ENCODE measurements at regions not wholly inside any gene's neighbourhood (a gene's known extent, or its start where the extent isn't known, plus 50 kb on each side); places are given as distances from the start of the nearest gene placed in this dataset.

DNA sequence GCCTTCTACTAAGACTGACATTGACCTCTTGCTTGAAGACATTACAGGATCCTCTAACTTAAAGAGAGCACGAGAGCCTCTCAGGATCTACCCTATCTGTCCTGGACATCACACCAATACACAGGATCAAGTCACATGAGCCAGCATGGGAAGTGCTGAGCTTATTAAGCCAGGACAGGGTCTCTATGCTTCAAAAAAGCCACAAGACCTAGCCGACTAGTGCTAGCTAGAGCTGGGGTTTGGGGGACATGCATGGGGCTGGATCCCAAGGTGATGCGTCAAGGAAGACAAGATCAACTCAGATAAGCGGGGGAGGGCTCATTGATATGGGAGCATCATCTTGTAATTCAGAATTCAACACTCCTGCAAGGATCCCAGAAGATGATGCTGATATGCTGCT is 167.2 kb upstream of the TAB2 start:
- Histone ChIP-seq H3K27ac (ENCODE audit: low read depth, low read length) (no peak overlapping the region), H3K9me3 (ENCODE audit: control insufficient read depth, insufficient read depth, low read depth, low read length) (peaks cover 2% of the 10 kb centered on the region; the same call in 1 of the 2 replicates), H3K9ac (ENCODE audit: low read length) (no peak overlapping the region), H3K4me3 (ENCODE audit: low read depth, low read length) (no peak overlapping the region), H3K27me3 (ENCODE audit: control insufficient read depth, insufficient read depth, low read length) (no peaks in the 10 kb centered on the region), H3K4me1 (ENCODE audit: control insufficient read depth, insufficient read depth, low read length) (no peaks in the 10 kb centered on the region), H3K36me3 (ENCODE audit: control insufficient read depth, insufficient read depth, low read length) (no peaks in the 10 kb centered on the region)

- Histone ChIP-seq H3K36me3 (ENCODE audit: control insufficient read depth, insufficient read depth, low read length) (no peaks in the 10 kb centered on the region), H3K4me3 (ENCODE audit: low read depth, low read length) (no peak overlapping the region), H3K4me1 (ENCODE audit: control insufficient read depth, insufficient read depth, low read length) (no peaks in the 10 kb centered on the region), H3K27me3 (ENCODE audit: control insufficient read depth, insufficient read depth, low read length) (no peaks in the 10 kb centered on the region), H3K9ac (ENCODE audit: low read length) (no peak overlapping the region), H3K9me3 (ENCODE audit: control insufficient read depth, insufficient read depth, low read depth, low read length) (peaks cover 4% of the 10 kb centered on the region; the same call in 1 of the 2 replicates), H3K27ac (ENCODE audit: low read depth, low read length) (no peak overlapping the region)
Observed at GRCh38 chr6:149150801-149151398, 166.6 kb upstream of the TAB2 start.

GRCh38 chr6:149152521-149152920 is 165.0 kb upstream of the TAB2 start:
- H3K27me3 ChIP-seq (ENCODE audit: control insufficient read depth, insufficient read depth, low read length) = no peaks in the 10 kb centered on the region
- H3K4me1 ChIP-seq (ENCODE audit: control insufficient read depth, insufficient read depth, low read length) = peaks cover 3% of the 10 kb centered on the region; the same call in 1 of the 2 replicates
- peaks cover 4% of the 10 kb centered on the region; the same call in 1 of the 2 replicates for H3K9me3 ChIP-seq (ENCODE audit: control insufficient read depth, insufficient read depth, low read depth, low read length)
- no peaks in the 10 kb centered on the region for H3K36me3 ChIP-seq (ENCODE audit: control insufficient read depth, insufficient read depth, low read length)
- no peak overlapping the region for H3K9ac ChIP-seq (ENCODE audit: low read length)
- H3K27ac ChIP-seq (ENCODE audit: low read depth, low read length) = no peak overlapping the region
- H3K4me3 ChIP-seq (ENCODE audit: low read depth, low read length) = no peak overlapping the region

DNA sequence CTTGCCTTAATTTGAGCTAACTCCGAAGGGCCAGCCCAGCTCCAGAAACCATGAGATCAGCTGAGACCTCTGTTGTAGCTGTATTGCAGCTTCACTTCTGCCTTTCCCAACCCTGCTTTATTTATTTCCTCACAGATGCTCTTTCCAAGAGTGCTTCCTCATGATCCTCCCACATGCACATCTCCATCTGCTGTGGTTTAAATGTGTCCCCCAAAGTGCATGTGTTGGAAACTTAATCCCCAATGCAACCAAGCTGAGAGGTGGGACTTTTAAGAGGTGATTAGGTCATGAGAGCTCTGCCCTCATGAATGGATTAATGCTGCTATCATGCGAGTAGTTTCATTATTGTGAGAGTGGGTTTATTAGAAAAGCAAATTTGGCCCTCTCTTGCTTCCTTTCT is 164.4 kb upstream of the TAB2 start:
- peaks cover 8% of the 10 kb centered on the region; the same call in 1 of the 2 replicates for H3K4me1 ChIP-seq (ENCODE audit: control insufficient read depth, insufficient read depth, low read length)
- no peak overlapping the region for H3K27ac ChIP-seq (ENCODE audit: low read depth, low read length)
- no peaks in the 10 kb centered on the region for H3K36me3 ChIP-seq (ENCODE audit: control insufficient read depth, insufficient read depth, low read length)
- no peak overlapping the region for H3K4me3 ChIP-seq (ENCODE audit: low read depth, low read length)
- no peak overlapping the region for H3K9ac ChIP-seq (ENCODE audit: low read length)
- no peaks in the 10 kb centered on the region for H3K27me3 ChIP-seq (ENCODE audit: control insufficient read depth, insufficient read depth, low read length)
- peaks cover 4% of the 10 kb centered on the region; the same call in 1 of the 2 replicates for H3K9me3 ChIP-seq (ENCODE audit: control insufficient read depth, insufficient read depth, low read depth, low read length)

DNA sequence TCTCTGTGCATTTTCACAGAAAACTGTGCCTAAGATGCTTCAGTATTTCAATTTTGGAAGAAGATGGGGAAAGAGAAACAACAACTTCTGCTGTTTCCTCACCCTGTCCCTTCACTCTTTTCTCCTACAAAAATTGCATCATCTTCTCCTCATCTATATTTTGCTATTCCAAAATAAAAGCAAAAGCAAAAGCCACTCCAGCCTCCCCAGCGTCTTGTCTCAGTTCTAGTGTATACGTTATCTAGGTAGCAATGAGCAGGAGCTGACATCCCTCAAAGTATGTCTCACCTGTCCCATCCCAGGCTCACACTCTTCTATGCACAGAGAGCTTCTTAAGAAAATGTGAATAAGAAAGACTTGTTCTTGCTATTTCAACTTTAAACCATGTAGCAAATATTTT is 163.8 kb upstream of the TAB2 start:
- Histone ChIP-seq H3K4me1 (ENCODE audit: control insufficient read depth, insufficient read depth, low read length) (peaks cover 9% of the 10 kb centered on the region; the same call in 1 of the 2 replicates), H3K27ac (ENCODE audit: low read depth, low read length) (no peak overlapping the region), H3K4me3 (ENCODE audit: low read depth, low read length) (no peak overlapping the region), H3K9ac (ENCODE audit: low read length) (no peak overlapping the region), H3K27me3 (ENCODE audit: control insufficient read depth, insufficient read depth, low read length) (no peaks in the 10 kb centered on the region), H3K36me3 (ENCODE audit: control insufficient read depth, insufficient read depth, low read length) (no peaks in the 10 kb centered on the region), H3K9me3 (ENCODE audit: control insufficient read depth, insufficient read depth, low read depth, low read length) (peaks cover 4% of the 10 kb centered on the region; the same call in 1 of the 2 replicates)

DNA sequence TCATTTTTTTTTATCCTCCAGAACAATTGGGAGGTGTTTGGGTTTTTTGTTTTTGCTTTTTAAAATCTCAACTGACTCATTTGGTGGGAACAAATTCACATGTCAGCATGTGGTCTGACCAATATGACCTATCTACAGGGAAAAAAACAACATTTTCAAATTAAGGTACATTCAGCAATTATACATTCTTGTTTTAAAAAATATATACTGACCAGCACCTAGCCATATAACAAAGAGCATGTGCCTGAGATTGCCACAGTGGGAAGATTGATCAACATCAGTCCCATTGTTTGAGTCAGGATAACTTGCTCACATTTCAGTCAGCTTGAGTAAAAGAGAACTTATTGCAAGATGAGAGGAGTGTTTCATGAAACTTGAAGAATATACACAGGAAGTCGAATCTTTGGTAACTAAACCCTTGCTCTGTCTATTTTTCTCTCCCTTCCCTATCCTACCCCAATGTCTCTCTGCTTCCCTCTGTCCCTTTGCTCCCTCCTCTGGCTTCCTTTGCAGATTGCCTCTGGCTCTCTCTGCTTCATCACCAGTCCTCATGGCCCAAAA is 163.2 kb upstream of the TAB2 start:
- peaks cover 9% of the 10 kb centered on the region; the same call in 1 of the 2 replicates for H3K4me1 ChIP-seq (ENCODE audit: control insufficient read depth, insufficient read depth, low read length)
- peaks cover 4% of the 10 kb centered on the region; the same call in 1 of the 2 replicates for H3K9me3 ChIP-seq (ENCODE audit: control insufficient read depth, insufficient read depth, low read depth, low read length)
- no peak overlapping the region for H3K27ac ChIP-seq (ENCODE audit: low read depth, low read length)
- H3K36me3 ChIP-seq (ENCODE audit: control insufficient read depth, insufficient read depth, low read length) = no peaks in the 10 kb centered on the region
- no peak overlapping the region for H3K9ac ChIP-seq (ENCODE audit: low read length)
- no peak overlapping the region for H3K4me3 ChIP-seq (ENCODE audit: low read depth, low read length)
- H3K27me3 ChIP-seq (ENCODE audit: control insufficient read depth, insufficient read depth, low read length) = no peaks in the 10 kb centered on the region

DNA sequence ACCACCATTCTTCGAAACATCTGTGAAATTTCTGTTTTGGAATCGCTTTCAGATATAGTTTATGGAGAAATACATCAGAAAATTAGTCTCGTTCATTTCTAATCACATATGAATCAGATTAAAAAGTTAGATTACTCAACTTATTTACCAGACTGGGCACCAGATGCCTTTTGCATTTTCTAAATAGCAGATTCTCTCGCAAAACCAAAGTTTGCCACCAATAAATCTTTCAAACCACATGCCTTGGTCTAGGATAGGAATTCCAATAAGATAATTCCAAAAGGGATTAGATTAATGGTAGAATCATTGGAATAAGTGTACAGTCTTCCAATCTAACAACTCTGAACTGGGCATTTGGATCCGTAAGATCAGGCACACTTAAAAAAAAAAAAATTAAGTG is 160.4 kb upstream of the TAB2 start:
- no peaks in the 10 kb centered on the region for H3K27me3 ChIP-seq (ENCODE audit: control insufficient read depth, insufficient read depth, low read length)
- no peak overlapping the region for H3K27ac ChIP-seq (ENCODE audit: low read depth, low read length)
- no peak overlapping the region for H3K9ac ChIP-seq (ENCODE audit: low read length)
- H3K9me3 ChIP-seq (ENCODE audit: control insufficient read depth, insufficient read depth, low read depth, low read length) = peaks cover 4% of the 10 kb centered on the region; the same call in 1 of the 2 replicates
- H3K4me1 ChIP-seq (ENCODE audit: control insufficient read depth, insufficient read depth, low read length) = peaks cover 9% of the 10 kb centered on the region; the same call in 1 of the 2 replicates
- H3K4me3 ChIP-seq (ENCODE audit: low read depth, low read length) = no peak overlapping the region
- no peaks in the 10 kb centered on the region for H3K36me3 ChIP-seq (ENCODE audit: control insufficient read depth, insufficient read depth, low read length)

- no peaks in the 10 kb centered on the region for H3K27me3 ChIP-seq (ENCODE audit: control insufficient read depth, insufficient read depth, low read length)
- H3K4me3 ChIP-seq (ENCODE audit: low read depth, low read length) = no peak overlapping the region
- no peak overlapping the region for H3K9ac ChIP-seq (ENCODE audit: low read length)
- H3K9me3 ChIP-seq (ENCODE audit: control insufficient read depth, insufficient read depth, low read depth, low read length) = peaks cover 4% of the 10 kb centered on the region; the same call in 1 of the 2 replicates
- no peak overlapping the region for H3K27ac ChIP-seq (ENCODE audit: low read depth, low read length)
- peaks cover 9% of the 10 kb centered on the region; the same call in 1 of the 2 replicates for H3K4me1 ChIP-seq (ENCODE audit: control insufficient read depth, insufficient read depth, low read length)
- no peaks in the 10 kb centered on the region for H3K36me3 ChIP-seq (ENCODE audit: control insufficient read depth, insufficient read depth, low read length)
Observed at GRCh38 chr6:149158076-149158475, 159.4 kb upstream of the TAB2 start.

DNA sequence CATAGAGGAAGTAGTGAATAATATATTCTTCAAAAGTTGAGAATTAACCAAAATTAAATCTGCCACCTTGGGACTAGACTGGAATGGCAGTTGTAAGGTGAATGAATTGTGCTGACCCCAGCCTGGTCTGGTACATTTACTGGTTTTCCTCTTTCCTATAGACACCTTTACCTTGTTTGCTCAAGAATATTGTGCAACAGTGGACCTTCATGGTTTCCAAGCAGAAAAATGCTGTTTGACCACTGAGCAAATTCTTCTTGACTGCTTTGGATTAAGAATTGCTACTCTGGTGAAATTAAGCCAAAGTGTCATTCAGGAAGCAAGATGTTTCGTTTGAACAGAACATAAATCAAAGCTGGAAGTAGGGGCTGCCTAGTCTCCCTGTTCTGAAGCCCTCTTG is 156.6 kb upstream of the TAB2 start:
- no peaks in the 10 kb centered on the region for H3K27me3 ChIP-seq (ENCODE audit: control insufficient read depth, insufficient read depth, low read length)
- no peaks in the 10 kb centered on the region for H3K9me3 ChIP-seq (ENCODE audit: control insufficient read depth, insufficient read depth, low read depth, low read length)
- peaks cover 9% of the 10 kb centered on the region for H3K4me1 ChIP-seq (ENCODE audit: control insufficient read depth, insufficient read depth, low read length)
- H3K27ac ChIP-seq (ENCODE audit: low read depth, low read length) = no peak overlapping the region
- H3K9ac ChIP-seq (ENCODE audit: low read length) = no peak overlapping the region
- H3K4me3 ChIP-seq (ENCODE audit: low read depth, low read length) = no peak overlapping the region
- H3K36me3 ChIP-seq (ENCODE audit: control insufficient read depth, insufficient read depth, low read length) = no peaks in the 10 kb centered on the region

DNA sequence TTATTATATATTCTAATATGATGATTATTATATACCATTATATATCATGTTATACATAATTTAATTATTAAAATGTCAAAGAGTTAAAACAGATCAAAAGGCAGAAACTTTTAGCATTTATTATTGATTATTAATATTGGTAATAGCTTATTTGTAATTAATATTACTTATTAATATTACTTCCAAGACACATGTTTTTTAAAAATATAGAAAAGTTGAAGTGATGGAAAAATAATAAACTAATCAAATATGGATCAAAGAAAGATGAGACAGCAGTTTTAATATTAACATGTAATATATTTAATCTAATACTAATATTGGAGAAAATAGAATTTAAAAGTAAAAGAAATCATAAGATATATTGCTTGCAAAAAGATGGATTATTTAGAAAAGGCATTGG is 154.6 kb upstream of the TAB2 start:
- no peaks in the 10 kb centered on the region for H3K9me3 ChIP-seq (ENCODE audit: control insufficient read depth, insufficient read depth, low read depth, low read length)
- no peak overlapping the region for H3K4me3 ChIP-seq (ENCODE audit: low read depth, low read length)
- no peaks in the 10 kb centered on the region for H3K27me3 ChIP-seq (ENCODE audit: control insufficient read depth, insufficient read depth, low read length)
- H3K4me1 ChIP-seq (ENCODE audit: control insufficient read depth, insufficient read depth, low read length) = peaks cover 3% of the 10 kb centered on the region
- no peak overlapping the region for H3K9ac ChIP-seq (ENCODE audit: low read length)
- no peak overlapping the region for H3K27ac ChIP-seq (ENCODE audit: low read depth, low read length)
- H3K36me3 ChIP-seq (ENCODE audit: control insufficient read depth, insufficient read depth, low read length) = no peaks in the 10 kb centered on the region

DNA sequence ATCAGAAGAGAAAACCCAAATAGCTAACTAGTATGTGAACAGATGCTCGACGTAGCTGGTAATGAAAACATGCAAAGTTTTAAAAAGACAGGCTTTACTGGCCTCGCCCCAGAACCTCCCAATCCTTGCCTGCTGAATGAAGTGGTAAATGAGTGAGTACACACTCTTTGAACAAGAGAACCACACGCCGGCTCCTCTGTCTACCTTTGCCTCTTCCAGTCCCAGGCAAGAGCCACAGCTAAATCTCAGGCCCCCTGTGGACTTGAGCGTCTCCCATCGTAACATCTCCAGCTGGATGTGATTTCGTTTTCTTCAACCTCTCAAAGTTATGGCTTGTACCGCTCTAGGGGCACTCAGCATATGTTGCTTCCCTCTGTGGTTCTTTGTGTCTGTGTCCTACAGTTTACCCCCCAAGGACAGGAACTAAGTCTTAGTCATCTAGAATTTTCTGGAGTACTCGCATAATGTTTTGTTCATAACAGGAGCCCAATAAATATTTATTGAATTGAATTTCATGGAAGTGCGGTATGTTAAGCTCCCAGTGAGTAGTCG is 153.2 kb upstream of the TAB2 start:
- Histone ChIP-seq H3K9ac (ENCODE audit: low read length) (no peak overlapping the region), H3K4me1 (ENCODE audit: control insufficient read depth, insufficient read depth, low read length) (no peaks in the 10 kb centered on the region; the same call in 1 of the 2 replicates), H3K27ac (ENCODE audit: low read depth, low read length) (no peak overlapping the region), H3K27me3 (ENCODE audit: control insufficient read depth, insufficient read depth, low read length) (no peaks in the 10 kb centered on the region), H3K4me3 (ENCODE audit: low read depth, low read length) (no peak overlapping the region), H3K36me3 (ENCODE audit: control insufficient read depth, insufficient read depth, low read length) (no peaks in the 10 kb centered on the region), H3K9me3 (ENCODE audit: control insufficient read depth, insufficient read depth, low read depth, low read length) (no peaks in the 10 kb centered on the region)
